SIG-M5 treated with dmso at 0.1 percent for 504 hours (cell line): ENCODE measurements at regions not wholly inside any gene's neighbourhood (a gene's known extent, or its start where the extent isn't known, plus 50 kb on each side); places are given as distances from the start of the nearest gene placed in this dataset.
"Not testable (repeated sequence)": the region's sequence is repeated elsewhere in the genome, so short reads cannot be mapped to it uniquely, and the experiment has no call there.

Source experiments
- DNase-seq: peaks from one replicate; lab custom pipeline; 2025; ENCODE audit not compliant: unreplicated experiment; lab: John Stamatoyannopoulos, UW

DNA sequence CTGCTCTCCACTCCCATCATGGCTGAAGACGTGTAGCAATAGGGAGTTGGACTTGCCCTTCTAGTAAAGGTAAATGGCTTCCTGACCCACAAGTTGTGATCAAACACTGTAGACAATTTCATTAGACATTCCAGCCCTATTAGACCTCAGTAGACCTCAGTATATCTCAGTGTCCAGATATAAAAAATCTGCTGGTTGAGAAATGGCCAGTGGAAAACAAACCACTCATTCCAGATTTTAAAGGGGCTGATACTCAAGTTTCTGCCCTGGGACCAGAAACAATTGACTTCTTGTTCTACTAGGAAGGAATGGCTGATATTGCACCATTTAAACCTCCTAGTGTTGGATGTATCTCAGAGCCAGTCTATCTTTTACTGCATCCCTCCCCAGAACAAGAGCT, 613.2 kb downstream of the PDCD6IP start:
- DNase-seq: no peak

DNA sequence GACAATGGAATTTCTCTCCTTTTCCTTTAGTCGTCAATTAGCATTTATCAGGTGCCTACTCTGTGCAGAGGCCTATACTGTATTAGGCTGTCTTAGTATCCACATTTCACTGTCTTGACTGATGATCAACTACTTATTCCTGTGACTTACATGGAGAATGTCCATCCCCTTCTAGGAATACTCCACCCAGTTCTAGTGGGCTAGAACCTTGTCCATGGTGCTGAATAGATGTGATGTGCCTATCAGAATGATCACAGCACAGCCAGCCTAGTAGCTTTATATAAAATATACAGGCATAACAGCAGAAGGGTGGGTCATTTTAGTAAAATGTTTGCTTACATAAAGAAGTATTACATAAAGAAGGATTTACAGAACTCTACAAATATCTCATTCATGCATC, 621.4 kb downstream of the PDCD6IP start:
- DNase-seq: no peak

GRCh38 chr3:34421762-34422161, 623.3 kb downstream of the PDCD6IP start:
- no peak for DNase-seq

DNA sequence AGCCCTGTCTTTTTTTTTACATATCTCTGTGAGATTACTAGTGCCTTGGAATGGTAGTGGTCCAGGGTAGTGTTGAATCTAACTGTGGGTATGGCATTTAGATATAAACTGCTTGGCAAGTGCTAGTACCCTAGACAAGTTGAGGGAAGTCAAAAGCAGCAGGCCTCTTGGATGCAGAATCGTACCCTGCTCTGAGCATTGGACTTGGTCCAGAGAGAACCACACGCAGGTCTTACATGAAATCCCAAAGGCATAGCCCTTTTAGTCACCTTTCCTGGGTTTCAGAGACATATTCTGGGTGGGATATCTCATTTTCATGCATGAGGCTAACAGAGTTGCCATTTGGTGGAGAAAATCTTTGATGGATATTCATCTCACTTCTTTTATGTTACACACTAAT, 641.4 kb downstream of the PDCD6IP start:
- DNase-seq: no peak

GRCh38 chr3:34444137-34444536, 645.7 kb downstream of the PDCD6IP start:
- DNase-seq: no peak

GRCh38 chr3:34449305-34449704, 650.9 kb downstream of the PDCD6IP start:
- DNase-seq: no peak

GRCh38 chr3:34463414-34463813, 665.0 kb downstream of the PDCD6IP start:
- DNase-seq: no peak

- DNase-seq: no peak
Observed at GRCh38 chr3:34464646-34465045, 666.2 kb downstream of the PDCD6IP start.

DNA sequence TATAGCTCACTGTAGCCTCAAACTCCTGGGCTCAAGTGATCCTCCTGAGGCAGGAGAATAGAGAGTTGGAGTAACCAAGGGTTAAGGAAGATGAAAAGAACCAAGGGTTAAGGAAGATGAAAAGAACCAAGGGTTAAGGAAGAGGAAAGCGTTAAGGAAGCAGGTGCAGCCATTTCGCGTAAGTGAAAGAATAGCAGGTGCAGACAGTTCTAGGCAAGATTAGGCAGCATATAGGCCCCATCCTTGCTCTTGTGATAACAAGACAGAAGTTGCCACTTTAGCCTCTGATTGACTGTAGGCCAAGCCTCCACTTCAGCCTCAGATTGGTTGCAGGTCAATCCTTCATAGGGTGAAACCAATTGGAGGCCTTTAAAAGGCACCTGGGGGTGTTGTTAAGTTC, 677.4 kb downstream of the PDCD6IP start:
- no peak for DNase-seq

DNA sequence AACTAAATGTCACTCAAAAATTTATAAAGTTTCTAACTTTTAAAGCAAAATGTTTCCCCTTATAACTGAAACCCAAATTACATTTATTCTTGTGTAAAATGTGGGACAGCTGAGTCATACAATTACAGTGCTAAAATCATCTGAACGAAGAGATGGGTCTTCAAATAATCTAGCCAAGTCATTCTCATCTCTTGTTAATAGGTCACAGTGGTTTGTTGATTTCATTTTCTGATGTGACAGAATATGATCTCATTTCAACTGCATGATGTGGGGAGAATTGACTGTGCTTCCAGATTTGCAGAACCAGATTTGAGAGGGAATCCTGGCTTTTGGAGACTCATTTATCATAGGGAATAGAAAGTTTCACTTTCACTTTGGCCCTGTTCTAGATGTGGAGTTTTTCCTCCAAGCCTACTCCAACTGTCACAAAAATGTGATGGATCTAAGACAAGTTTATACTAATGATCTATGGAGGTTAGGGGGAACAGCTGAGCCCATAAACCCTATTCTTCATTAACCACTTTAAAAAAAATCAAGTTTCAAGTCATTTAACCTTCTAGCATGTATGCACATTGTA, 685.0 kb downstream of the PDCD6IP start:
- no peak for DNase-seq

DNA sequence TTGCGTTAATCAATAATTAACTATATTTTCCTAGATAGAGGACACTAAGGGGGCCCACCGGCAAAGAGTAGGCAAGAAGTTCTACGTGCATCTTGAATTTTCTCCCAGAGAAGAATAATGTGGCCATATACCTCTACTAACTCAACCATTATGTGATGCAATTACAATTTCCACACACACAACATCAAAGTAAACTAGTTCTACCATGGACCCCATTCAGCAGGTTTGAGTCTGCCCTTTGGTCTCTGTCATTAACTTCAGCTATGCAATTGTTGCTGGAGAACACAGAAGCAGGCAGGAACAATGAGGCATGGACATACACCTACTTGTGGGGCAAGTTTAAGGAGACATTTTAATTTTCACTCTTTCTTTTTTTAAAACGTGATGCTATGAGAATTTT, 705.9 kb downstream of the PDCD6IP start:
- DNase-seq: no peak

- no peak for DNase-seq
Observed at GRCh38 chr3:34504775-34505174, 706.3 kb downstream of the PDCD6IP start.

DNA sequence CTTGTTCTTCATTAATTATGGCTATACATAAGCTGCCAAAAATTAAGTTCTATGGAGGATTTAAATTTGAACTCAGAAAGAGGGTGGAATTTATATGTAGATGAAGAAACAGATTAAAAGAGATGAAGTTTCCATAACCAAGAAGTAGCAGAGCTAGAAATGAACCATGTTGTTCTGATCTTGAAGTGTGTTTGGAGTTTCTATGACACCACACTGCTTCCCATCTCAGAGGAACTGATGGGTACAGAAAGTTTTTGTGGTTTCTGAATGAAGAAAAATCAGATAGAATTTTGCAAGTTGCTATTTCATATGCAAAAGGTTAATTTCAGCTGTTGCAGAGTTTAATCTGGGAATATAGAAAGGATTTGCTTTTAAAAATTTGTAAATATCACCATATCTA, 710.3 kb downstream of the PDCD6IP start:
- no peak for DNase-seq

GRCh38 chr3:34511891-34512290, 713.5 kb downstream of the PDCD6IP start:
- no peak for DNase-seq

- not testable (repeated sequence) for DNase-seq
Observed at GRCh38 chr3:34519008-34519407, 720.6 kb downstream of the PDCD6IP start.

- DNase-seq: no peak
Observed at GRCh38 chr3:34531156-34531555, 732.7 kb downstream of the PDCD6IP start.

- DNase-seq: no peak
Observed at GRCh38 chr3:34533451-34533850, 735.0 kb downstream of the PDCD6IP start.

GRCh38 chr3:34534013-34534412, 735.6 kb downstream of the PDCD6IP start:
- DNase-seq: no peak

DNA sequence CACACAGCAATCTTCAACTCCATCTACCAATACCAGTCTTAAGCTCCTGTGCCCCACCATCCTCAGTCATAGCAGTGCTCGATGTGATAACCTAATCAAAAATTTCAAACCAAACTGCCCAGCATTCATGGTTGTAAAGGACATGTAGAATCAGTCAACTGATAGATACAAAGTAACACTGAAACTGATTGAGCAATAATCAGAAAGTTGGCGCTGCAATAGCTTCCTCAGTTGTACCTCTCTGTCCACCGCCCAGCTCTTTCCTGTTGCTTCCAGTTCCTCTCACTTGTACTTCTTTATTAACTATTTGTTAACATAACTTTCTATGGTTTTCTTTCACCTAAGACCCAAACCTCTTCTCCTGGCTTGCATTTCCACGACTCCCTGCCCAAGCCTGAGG, 745.7 kb downstream of the PDCD6IP start:
- no peak for DNase-seq

GRCh38 chr3:34547297-34547920, 749.0 kb downstream of the PDCD6IP start:
- DNase-seq: no peak

- no peak for DNase-seq
Observed at GRCh38 chr3:34567266-34567665, 768.8 kb downstream of the PDCD6IP start.

- DNase-seq: no peak
Observed at GRCh38 chr3:34568766-34569165, 770.3 kb downstream of the PDCD6IP start.

DNA sequence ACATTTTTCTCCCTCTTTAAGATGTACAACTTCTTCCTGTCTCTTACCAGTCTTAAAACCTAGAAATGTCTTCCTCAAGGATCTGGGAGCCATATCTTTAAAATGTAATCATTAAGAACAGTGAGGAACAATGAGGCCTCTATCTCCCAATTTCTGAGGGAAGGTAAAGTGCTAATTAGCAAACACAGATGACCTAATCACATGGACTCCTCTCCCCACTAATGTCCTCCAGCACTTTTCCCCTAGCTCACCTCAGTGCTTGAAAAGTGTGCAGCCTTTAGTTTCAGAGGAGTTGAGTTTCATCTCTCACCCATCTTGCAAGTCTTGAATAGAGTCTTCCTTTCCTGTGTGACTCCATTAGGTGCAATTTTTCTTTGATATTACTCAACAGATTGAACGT, 771.0 kb downstream of the PDCD6IP start:
- no peak for DNase-seq
